H1 (cell line): ENCODE measurements at regions not wholly inside any gene's neighbourhood (a gene's known extent, or its start where the extent isn't known, plus 50 kb on each side); places are given as distances from the start of the nearest gene placed in this dataset.

Experiments used
- TF ChIP-seq, protein P1 (sequence below): fragments of 300-600 bp; sonication (generic); IDR thresholded peaks from 2 replicates; pipeline ENCODE4 v1.7.1; 2012; ENCODE audit warnings: low read length, moderate library complexity, mild to moderate bottlenecking, inconsistent platforms; ENCODE audit not compliant: insufficient replicate concordance

DNA sequence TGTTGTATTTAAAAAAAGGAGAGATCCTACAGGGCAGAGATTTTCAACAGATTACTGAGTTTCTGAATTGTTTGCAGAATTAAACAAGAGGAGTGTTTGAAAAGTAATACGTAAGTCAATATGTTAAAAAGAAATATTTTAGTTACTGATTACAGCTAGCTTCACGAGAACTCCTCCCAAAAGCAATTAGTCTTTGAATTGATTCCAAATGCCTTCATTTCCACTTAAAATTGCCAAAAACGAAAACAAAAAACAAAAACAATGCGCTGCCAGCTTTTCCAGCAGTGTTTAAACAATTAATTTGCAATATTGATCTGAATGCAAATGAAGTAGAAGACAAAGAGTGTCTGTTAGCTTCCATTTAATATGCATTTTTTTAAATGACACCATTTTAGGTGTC lies 310.0 kb downstream of the IPO8 start (continued):
- TF ChIP-seq, protein P1, sequence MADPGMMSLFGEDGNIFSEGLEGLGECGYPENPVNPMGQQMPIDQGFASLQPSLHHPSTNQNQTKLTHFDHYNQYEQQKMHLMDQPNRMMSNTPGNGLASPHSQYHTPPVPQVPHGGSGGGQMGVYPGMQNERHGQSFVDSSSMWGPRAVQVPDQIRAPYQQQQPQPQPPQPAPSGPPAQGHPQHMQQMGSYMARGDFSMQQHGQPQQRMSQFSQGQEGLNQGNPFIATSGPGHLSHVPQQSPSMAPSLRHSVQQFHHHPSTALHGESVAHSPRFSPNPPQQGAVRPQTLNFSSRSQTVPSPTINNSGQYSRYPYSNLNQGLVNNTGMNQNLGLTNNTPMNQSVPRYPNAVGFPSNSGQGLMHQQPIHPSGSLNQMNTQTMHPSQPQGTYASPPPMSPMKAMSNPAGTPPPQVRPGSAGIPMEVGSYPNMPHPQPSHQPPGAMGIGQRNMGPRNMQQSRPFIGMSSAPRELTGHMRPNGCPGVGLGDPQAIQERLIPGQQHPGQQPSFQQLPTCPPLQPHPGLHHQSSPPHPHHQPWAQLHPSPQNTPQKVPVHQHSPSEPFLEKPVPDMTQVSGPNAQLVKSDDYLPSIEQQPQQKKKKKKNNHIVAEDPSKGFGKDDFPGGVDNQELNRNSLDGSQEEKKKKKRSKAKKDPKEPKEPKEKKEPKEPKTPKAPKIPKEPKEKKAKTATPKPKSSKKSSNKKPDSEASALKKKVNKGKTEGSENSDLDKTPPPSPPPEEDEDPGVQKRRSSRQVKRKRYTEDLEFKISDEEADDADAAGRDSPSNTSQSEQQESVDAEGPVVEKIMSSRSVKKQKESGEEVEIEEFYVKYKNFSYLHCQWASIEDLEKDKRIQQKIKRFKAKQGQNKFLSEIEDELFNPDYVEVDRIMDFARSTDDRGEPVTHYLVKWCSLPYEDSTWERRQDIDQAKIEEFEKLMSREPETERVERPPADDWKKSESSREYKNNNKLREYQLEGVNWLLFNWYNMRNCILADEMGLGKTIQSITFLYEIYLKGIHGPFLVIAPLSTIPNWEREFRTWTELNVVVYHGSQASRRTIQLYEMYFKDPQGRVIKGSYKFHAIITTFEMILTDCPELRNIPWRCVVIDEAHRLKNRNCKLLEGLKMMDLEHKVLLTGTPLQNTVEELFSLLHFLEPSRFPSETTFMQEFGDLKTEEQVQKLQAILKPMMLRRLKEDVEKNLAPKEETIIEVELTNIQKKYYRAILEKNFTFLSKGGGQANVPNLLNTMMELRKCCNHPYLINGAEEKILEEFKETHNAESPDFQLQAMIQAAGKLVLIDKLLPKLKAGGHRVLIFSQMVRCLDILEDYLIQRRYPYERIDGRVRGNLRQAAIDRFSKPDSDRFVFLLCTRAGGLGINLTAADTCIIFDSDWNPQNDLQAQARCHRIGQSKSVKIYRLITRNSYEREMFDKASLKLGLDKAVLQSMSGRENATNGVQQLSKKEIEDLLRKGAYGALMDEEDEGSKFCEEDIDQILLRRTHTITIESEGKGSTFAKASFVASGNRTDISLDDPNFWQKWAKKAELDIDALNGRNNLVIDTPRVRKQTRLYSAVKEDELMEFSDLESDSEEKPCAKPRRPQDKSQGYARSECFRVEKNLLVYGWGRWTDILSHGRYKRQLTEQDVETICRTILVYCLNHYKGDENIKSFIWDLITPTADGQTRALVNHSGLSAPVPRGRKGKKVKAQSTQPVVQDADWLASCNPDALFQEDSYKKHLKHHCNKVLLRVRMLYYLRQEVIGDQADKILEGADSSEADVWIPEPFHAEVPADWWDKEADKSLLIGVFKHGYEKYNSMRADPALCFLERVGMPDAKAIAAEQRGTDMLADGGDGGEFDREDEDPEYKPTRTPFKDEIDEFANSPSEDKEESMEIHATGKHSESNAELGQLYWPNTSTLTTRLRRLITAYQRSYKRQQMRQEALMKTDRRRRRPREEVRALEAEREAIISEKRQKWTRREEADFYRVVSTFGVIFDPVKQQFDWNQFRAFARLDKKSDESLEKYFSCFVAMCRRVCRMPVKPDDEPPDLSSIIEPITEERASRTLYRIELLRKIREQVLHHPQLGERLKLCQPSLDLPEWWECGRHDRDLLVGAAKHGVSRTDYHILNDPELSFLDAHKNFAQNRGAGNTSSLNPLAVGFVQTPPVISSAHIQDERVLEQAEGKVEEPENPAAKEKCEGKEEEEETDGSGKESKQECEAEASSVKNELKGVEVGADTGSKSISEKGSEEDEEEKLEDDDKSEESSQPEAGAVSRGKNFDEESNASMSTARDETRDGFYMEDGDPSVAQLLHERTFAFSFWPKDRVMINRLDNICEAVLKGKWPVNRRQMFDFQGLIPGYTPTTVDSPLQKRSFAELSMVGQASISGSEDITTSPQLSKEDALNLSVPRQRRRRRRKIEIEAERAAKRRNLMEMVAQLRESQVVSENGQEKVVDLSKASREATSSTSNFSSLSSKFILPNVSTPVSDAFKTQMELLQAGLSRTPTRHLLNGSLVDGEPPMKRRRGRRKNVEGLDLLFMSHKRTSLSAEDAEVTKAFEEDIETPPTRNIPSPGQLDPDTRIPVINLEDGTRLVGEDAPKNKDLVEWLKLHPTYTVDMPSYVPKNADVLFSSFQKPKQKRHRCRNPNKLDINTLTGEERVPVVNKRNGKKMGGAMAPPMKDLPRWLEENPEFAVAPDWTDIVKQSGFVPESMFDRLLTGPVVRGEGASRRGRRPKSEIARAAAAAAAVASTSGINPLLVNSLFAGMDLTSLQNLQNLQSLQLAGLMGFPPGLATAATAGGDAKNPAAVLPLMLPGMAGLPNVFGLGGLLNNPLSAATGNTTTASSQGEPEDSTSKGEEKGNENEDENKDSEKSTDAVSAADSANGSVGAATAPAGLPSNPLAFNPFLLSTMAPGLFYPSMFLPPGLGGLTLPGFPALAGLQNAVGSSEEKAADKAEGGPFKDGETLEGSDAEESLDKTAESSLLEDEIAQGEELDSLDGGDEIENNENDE: no peak
- TF ChIP-seq, all 59 proteins: peak for 0
